DMS153 treated with DMSO at 0.1 percent for 48 hours (cell line): ENCODE measurements at regions not wholly inside any gene's neighbourhood (a gene's known extent, or its start where the extent isn't known, plus 50 kb on each side); places are given as distances from the start of the nearest gene placed in this dataset.

Experiments
- DNase-seq: peaks from one replicate; lab custom pipeline; 2025; ENCODE audit not compliant: unreplicated experiment; lab: John Stamatoyannopoulos, UW

- DNase-seq, result no peak
Observed at GRCh38 chr1:234726359-234726943, 116.5 kb upstream of the IRF2BP2 start.

- DNase-seq, result no peak
Observed at GRCh38 chr1:234725177-234726132, 115.5 kb upstream of the IRF2BP2 start.

- peak; percentile 94 for DNase-seq
Observed at GRCh38 chr1:234724516-234725176, 114.7 kb upstream of the IRF2BP2 start.

GRCh38 chr1:234722904-234723720 lies 113.1 kb upstream of the IRF2BP2 start:
- no peak for DNase-seq

GRCh38 chr1:234722270-234722704 lies 112.3 kb upstream of the IRF2BP2 start:
- DNase-seq, result no peak

GRCh38 chr1:234721476-234722269 lies 111.7 kb upstream of the IRF2BP2 start:
- DNase-seq, result no peak

- DNase-seq, result no peak
Observed at GRCh38 chr1:234720709-234721441, 110.9 kb upstream of the IRF2BP2 start.

- DNase-seq, result no peak
Observed at GRCh38 chr1:234719454-234720251, 109.7 kb upstream of the IRF2BP2 start.

- no peak for DNase-seq
Observed at GRCh38 chr1:234718496-234719453, 108.8 kb upstream of the IRF2BP2 start.

GRCh38 chr1:234716908-234717375 lies 107.0 kb upstream of the IRF2BP2 start:
- peak; percentile 50 for DNase-seq

- DNase-seq, result no peak
Observed at GRCh38 chr1:234715252-234716014, 105.5 kb upstream of the IRF2BP2 start.

GRCh38 chr1:234713859-234714258 lies 103.9 kb upstream of the IRF2BP2 start:
- DNase-seq, result no peak

GRCh38 chr1:234713440-234713839 lies 103.5 kb upstream of the IRF2BP2 start:
- no peak for DNase-seq

GRCh38 chr1:234712891-234713305 lies 102.9 kb upstream of the IRF2BP2 start:
- no peak for DNase-seq

GRCh38 chr1:234710936-234711724 lies 101.2 kb upstream of the IRF2BP2 start:
- DNase-seq, result no peak

- DNase-seq, result no peak
Observed at GRCh38 chr1:234710381-234710780, 100.4 kb upstream of the IRF2BP2 start.
